SK-N-SH treated with all-trans-retinoic acid at 6 μM for 48 hours (cell line): ENCODE measurements at regions not wholly inside any gene's neighbourhood (a gene's known extent, or its start where the extent isn't known, plus 50 kb on each side); places are given as distances from the start of the nearest gene placed in this dataset.

Source experiments
- ATAC-seq: fragments of 200-7000 bp; cut with Tn5 transposase; 3 replicates; pipeline ENCODE4 v1.9.1; 2020; ENCODE audit warnings: mild to moderate bottlenecking, moderate library complexity
- ARNTL ChIP-seq: fragments of 450-650 bp; formaldehyde crosslinking; IDR thresholded peaks from 2 replicates; pipeline ENCODE4 v1.5.0; 2020; ENCODE audit warnings: low read depth, mild to moderate bottlenecking, moderate library complexity, borderline replicate concordance
- BACH2 ChIP-seq: fragments of 250-450 bp; sonication (Bioruptor Pico); IDR thresholded peaks from 2 replicates; pipeline ENCODE4 v1.9.0; 2021; ENCODE audit warnings: mild to moderate bottlenecking, borderline replicate concordance
- CSDC2 ChIP-seq: fragments of 250-450 bp; sonication (Bioruptor Pico); IDR thresholded peaks from 2 replicates; pipeline ENCODE4 v1.5.0; 2020; ENCODE audit warnings: mild to moderate bottlenecking, moderate library complexity
- ESRRG ChIP-seq: fragments of 250-450 bp; sonication (Bioruptor Pico); IDR thresholded peaks from 2 replicates; pipeline ENCODE4 v1.6.1; 2021; ENCODE audit warnings: mild to moderate bottlenecking
- GLIS3 ChIP-seq: fragments of 250-450 bp; sonication (Bioruptor Pico); IDR thresholded peaks from 2 replicates; pipeline ENCODE4 v1.5.0; 2020; ENCODE audit warnings: mild to moderate bottlenecking, moderate library complexity
- ISL1 ChIP-seq: fragments of 250-450 bp; sonication (Bioruptor Pico); IDR thresholded peaks from 2 replicates; pipeline ENCODE4 v2.1.2; 2022; ENCODE audit warnings: mild to moderate bottlenecking, moderate library complexity
- OSR1 ChIP-seq: fragments of 250-450 bp; sonication (Bioruptor Pico); IDR thresholded peaks from 2 replicates; pipeline ENCODE4 v1.8.0; 2022; ENCODE audit warnings: moderate library complexity, mild to moderate bottlenecking, inconsistent platforms
- PPARA ChIP-seq: fragments of 250-450 bp; sonication (Bioruptor Pico); IDR thresholded peaks from 2 replicates; pipeline ENCODE4 v1.5.0; 2020; ENCODE audit warnings: mild to moderate bottlenecking, borderline replicate concordance
- RARB ChIP-seq: fragments of 250-450 bp; sonication (Bioruptor Pico); IDR thresholded peaks from 2 replicates; pipeline ENCODE4 v1.8.0; 2021; ENCODE audit warnings: mild to moderate bottlenecking, moderate library complexity
- ZC3H10 ChIP-seq: fragments of 250-450 bp; sonication (Bioruptor Pico); IDR thresholded peaks from 2 replicates; pipeline ENCODE4 v1.5.1; 2021; ENCODE audit warnings: mild to moderate bottlenecking, moderate library complexity
- ZFP3 ChIP-seq: fragments of 250-450 bp; sonication (Bioruptor Pico); IDR thresholded peaks from 2 replicates; pipeline ENCODE4 v1.5.0; 2020; ENCODE audit warnings: mild to moderate bottlenecking, moderate library complexity
- ZFP30 ChIP-seq: fragments of 450-650 bp; formaldehyde crosslinking; IDR thresholded peaks from 2 replicates; pipeline ENCODE4 v1.5.0; 2022; ENCODE audit warnings: mild to moderate bottlenecking, moderate library complexity
- ZNF565 ChIP-seq: fragments of 450-650 bp; formaldehyde crosslinking; conservative IDR thresholded peaks from 2 replicates; pipeline ENCODE4 v1.5.0; 2020; ENCODE audit warnings: low read depth, mild to moderate bottlenecking, moderate library complexity
- ZNF70 ChIP-seq: fragments of 450-650 bp; formaldehyde crosslinking; IDR thresholded peaks from 2 replicates; pipeline ENCODE4 v1.5.0; 2020; ENCODE audit warnings: mild to moderate bottlenecking, moderate library complexity
- ZNF8 ChIP-seq: fragments of 450-650 bp; formaldehyde crosslinking; IDR thresholded peaks from 2 replicates; pipeline ENCODE4 v1.5.0; 2020; ENCODE audit warnings: mild to moderate bottlenecking, moderate library complexity
- TF ChIP-seq, protein P1 (sequence below): fragments of 250-450 bp; sonication (Bioruptor Pico); IDR thresholded peaks from 2 replicates; pipeline ENCODE4 v1.8.0; 2021; ENCODE audit warnings: low read depth, mild to moderate bottlenecking, moderate library complexity, borderline replicate concordance
- TF ChIP-seq, protein P2 (sequence below): fragments of 250-450 bp; sonication (Bioruptor Pico); IDR thresholded peaks from 2 replicates; pipeline ENCODE4 v1.5.0; 2020; ENCODE audit warnings: mild to moderate bottlenecking, moderate library complexity
- TF ChIP-seq, protein P3 (sequence below): fragments of 250-450 bp; sonication (Bioruptor Pico); IDR thresholded peaks from 2 replicates; pipeline ENCODE4 v1.5.1; 2020; ENCODE audit warnings: low read depth, mild to moderate bottlenecking, moderate library complexity
- TF ChIP-seq, protein P4 (sequence below): fragments of 250-450 bp; sonication (Bioruptor Pico); IDR thresholded peaks from 2 replicates; pipeline ENCODE4 v1.8.0; 2020; ENCODE audit warnings: mild to moderate bottlenecking, moderate library complexity, borderline replicate concordance

DNA sequence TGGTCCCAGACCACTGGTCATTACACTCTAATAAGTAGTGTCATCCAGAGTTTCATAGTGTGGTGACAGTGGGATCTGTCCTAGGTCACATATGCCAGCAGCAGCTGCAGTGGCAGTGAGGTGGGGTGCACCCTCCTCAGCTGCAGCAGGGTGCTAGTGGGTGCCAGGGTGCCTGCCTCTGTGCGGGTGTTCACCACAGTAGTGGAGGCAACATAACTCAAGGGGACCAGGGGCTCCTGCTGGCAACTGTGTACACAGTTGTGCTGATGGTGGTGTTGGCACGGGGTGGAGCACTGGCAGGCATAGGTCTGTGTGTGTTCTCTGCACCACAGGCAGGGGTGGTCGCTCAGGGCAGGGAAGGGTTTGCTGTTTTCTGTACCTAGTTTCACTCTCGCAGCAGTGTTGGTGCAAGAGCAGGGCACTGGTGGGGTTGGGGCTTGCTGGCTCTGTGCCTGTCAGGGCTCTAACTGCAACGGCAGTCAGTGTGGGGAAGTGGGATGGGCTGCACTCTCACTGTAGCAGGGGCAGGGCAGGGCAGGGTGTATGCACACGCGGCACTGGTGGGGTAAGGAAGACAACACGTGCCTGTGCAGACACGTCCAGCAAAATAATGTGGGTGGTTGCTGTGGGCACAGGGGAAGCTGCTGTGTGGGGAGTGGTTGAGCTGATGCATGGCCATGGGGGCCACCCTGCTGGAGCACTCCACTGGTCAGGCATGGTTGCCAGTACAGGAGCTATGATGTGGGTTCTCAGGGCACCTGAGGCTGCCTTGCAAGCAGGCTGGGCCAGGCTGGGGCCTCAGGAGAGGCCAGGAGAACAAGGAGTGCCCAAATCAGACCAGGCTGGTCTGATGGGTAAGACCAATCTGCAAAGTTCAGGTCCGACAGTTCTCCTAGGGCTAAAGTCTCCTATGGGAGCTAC is 226.6 kb downstream of the MEIS1 start:
- no peak for ATAC-seq
- TF ChIP-seq ZC3H10 (CRISPR knock-in tag) (no peak), RARB (CRISPR knock-in tag) (no peak), ZNF8 (no peak), ZNF565 (no peak), ARNTL (no peak), ZNF70 (CRISPR knock-in tag) (no peak), GLIS3 (CRISPR knock-in tag) (no peak), OSR1 (no peak)
- TF ChIP-seq, protein P1, sequence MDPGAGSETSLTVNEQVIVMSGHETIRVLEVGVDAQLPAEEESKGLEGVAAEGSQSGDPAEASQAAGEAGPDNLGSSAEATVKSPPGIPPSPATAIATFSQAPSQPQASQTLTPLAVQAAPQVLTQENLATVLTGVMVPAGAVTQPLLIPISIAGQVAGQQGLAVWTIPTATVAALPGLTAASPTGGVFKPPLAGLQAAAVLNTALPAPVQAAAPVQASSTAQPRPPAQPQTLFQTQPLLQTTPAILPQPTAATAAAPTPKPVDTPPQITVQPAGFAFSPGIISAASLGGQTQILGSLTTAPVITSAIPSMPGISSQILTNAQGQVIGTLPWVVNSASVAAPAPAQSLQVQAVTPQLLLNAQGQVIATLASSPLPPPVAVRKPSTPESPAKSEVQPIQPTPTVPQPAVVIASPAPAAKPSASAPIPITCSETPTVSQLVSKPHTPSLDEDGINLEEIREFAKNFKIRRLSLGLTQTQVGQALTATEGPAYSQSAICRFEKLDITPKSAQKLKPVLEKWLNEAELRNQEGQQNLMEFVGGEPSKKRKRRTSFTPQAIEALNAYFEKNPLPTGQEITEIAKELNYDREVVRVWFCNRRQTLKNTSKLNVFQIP (CRISPR knock-in tag) = no peak
- TF ChIP-seq, protein P2, sequence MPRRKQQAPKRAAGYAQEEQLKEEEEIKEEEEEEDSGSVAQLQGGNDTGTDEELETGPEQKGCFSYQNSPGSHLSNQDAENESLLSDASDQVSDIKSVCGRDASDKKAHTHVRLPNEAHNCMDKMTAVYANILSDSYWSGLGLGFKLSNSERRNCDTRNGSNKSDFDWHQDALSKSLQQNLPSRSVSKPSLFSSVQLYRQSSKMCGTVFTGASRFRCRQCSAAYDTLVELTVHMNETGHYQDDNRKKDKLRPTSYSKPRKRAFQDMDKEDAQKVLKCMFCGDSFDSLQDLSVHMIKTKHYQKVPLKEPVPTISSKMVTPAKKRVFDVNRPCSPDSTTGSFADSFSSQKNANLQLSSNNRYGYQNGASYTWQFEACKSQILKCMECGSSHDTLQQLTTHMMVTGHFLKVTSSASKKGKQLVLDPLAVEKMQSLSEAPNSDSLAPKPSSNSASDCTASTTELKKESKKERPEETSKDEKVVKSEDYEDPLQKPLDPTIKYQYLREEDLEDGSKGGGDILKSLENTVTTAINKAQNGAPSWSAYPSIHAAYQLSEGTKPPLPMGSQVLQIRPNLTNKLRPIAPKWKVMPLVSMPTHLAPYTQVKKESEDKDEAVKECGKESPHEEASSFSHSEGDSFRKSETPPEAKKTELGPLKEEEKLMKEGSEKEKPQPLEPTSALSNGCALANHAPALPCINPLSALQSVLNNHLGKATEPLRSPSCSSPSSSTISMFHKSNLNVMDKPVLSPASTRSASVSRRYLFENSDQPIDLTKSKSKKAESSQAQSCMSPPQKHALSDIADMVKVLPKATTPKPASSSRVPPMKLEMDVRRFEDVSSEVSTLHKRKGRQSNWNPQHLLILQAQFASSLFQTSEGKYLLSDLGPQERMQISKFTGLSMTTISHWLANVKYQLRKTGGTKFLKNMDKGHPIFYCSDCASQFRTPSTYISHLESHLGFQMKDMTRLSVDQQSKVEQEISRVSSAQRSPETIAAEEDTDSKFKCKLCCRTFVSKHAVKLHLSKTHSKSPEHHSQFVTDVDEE = no peak
- TF ChIP-seq, protein P3, sequence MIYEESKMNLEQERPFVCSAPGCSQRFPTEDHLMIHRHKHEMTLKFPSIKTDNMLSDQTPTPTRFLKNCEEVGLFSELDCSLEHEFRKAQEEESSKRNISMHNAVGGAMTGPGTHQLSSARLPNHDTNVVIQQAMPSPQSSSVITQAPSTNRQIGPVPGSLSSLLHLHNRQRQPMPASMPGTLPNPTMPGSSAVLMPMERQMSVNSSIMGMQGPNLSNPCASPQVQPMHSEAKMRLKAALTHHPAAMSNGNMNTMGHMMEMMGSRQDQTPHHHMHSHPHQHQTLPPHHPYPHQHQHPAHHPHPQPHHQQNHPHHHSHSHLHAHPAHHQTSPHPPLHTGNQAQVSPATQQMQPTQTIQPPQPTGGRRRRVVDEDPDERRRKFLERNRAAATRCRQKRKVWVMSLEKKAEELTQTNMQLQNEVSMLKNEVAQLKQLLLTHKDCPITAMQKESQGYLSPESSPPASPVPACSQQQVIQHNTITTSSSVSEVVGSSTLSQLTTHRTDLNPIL = no peak
- TF ChIP-seq, protein P4, sequence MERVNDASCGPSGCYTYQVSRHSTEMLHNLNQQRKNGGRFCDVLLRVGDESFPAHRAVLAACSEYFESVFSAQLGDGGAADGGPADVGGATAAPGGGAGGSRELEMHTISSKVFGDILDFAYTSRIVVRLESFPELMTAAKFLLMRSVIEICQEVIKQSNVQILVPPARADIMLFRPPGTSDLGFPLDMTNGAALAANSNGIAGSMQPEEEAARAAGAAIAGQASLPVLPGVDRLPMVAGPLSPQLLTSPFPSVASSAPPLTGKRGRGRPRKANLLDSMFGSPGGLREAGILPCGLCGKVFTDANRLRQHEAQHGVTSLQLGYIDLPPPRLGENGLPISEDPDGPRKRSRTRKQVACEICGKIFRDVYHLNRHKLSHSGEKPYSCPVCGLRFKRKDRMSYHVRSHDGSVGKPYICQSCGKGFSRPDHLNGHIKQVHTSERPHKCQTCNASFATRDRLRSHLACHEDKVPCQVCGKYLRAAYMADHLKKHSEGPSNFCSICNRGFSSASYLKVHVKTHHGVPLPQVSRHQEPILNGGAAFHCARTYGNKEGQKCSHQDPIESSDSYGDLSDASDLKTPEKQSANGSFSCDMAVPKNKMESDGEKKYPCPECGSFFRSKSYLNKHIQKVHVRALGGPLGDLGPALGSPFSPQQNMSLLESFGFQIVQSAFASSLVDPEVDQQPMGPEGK (CRISPR knock-in tag) = no peak

DNA sequence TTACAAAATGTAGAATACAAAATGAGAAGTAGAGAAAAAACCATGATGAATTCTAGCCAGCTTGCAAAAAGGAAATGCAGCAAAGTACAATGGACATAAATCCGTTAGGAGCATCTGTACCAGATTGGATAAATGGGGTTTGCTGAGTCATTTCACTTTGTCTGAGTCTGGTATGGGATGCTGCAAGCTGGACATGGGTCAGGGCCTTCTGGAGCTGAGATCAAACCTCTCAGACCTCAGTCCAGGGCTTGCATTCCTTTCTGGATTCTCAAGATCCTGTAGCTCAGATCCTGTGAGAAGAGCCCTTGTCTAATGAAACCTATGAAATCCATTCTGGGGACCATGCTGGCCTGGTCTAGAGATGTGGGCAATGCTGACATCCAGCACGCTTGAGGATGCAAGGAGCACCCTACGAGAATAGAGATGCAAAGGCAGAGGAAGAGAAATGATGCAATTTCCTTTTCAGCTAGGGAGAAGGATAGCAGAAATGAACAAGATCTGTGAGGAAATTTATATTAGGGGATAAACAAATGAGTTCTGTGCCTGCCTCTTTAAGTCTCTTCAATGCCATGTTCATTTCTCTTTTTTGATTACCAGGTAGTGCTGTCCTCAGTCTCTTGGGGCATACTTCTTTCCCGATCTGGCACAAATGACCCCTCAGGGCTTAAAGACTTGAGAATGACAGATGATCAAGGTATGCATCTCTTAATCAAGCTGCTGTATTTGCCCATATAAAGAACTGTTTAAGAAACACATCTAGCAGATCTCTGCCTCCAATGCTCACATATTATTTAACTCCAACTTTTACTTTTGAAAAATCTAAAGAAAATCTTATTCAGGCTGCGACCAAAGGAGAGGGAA is 230.4 kb downstream of the MEIS1 start:
- no peak for ATAC-seq
- TF ChIP-seq, protein P1 (CRISPR knock-in tag) = no peak
- TF ChIP-seq ARNTL (no peak), RARB (CRISPR knock-in tag) (no peak), ZFP3 (no peak), ISL1 (CRISPR knock-in tag) (no peak)

DNA sequence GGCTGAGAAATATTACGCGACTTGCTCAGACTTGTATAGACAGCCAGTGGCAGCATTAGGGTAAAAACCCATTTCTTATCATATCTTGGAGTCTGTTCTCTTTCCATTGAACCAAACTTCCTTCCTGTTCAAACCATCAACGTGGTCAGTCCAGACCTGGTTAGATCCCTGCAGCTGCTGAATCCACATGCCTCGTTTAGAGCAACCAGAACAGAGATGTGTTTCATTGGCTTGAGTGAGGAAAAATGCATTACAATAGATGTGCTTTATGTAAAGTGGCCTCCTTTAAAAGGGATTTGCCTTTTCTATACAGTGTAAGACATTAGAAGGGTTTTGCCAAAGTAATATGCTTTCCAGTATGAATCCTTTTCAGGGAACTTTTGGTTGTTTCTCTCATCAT is 232.4 kb downstream of the MEIS1 start:
- TF ChIP-seq, protein P1 (CRISPR knock-in tag) = no peak
- TF ChIP-seq, protein P4 (CRISPR knock-in tag) = no peak
- no peak for TF ChIP-seq ZFP30 (CRISPR knock-in tag)
- TF ChIP-seq PPARA (CRISPR knock-in tag) = no peak
- TF ChIP-seq ZFP3 = no peak
- TF ChIP-seq OSR1 = no peak
- no peak for TF ChIP-seq CSDC2 (CRISPR knock-in tag)
- TF ChIP-seq ZNF565 = no peak
- TF ChIP-seq ARNTL = no peak
- TF ChIP-seq ESRRG (CRISPR knock-in tag) = no peak
- TF ChIP-seq ZNF8 = no peak
- TF ChIP-seq, protein P3 = no peak
- no peak for TF ChIP-seq ZC3H10 (CRISPR knock-in tag)
- no peak for TF ChIP-seq BACH2
- no peak for ATAC-seq
